HG03196 (cell line): ENCODE measurements at regions not wholly inside any gene's neighbourhood (a gene's known extent, or its start where the extent isn't known, plus 50 kb on each side); places are given as distances from the start of the nearest gene placed in this dataset.

Experiments
- ATAC-seq: cut with Tn5 transposase; IDR thresholded peaks from one replicate; pipeline ENCODE4 v1.9.1; 2021; ENCODE audit not compliant: unreplicated experiment

- ATAC-seq = no peak
Observed at GRCh38 chr11:127118811-127119210, 118.2 kb upstream of the KIRREL3 start.

GRCh38 chr11:127117231-127117739 is 116.7 kb upstream of the KIRREL3 start:
- no peak for ATAC-seq

- ATAC-seq = no peak
Observed at GRCh38 chr11:127115844-127116243, 115.3 kb upstream of the KIRREL3 start.

GRCh38 chr11:127114035-127114434 is 113.5 kb upstream of the KIRREL3 start:
- no peak for ATAC-seq

GRCh38 chr11:127110542-127110941 is 110.0 kb upstream of the KIRREL3 start:
- no peak for ATAC-seq

GRCh38 chr11:127109796-127110480 is 109.4 kb upstream of the KIRREL3 start:
- ATAC-seq = no peak

- no peak for ATAC-seq
Observed at GRCh38 chr11:127108838-127109237, 108.3 kb upstream of the KIRREL3 start.

GRCh38 chr11:127106938-127107337 is 106.4 kb upstream of the KIRREL3 start:
- ATAC-seq = no peak

GRCh38 chr11:127105593-127106541 is 105.3 kb upstream of the KIRREL3 start:
- ATAC-seq = no peak

GRCh38 chr11:127103586-127104388 is 103.2 kb upstream of the KIRREL3 start:
- ATAC-seq = no peak

- no peak for ATAC-seq
Observed at GRCh38 chr11:127098684-127099083, 98.1 kb upstream of the KIRREL3 start.

GRCh38 chr11:127080735-127081134 is 80.2 kb upstream of the KIRREL3 start:
- ATAC-seq = no peak

- no peak for ATAC-seq
Observed at GRCh38 chr11:127075758-127076157, 75.2 kb upstream of the KIRREL3 start.

GRCh38 chr11:127074151-127074761 is 73.7 kb upstream of the KIRREL3 start:
- ATAC-seq = peak; percentile 89

GRCh38 chr11:127073621-127074020 is 73.1 kb upstream of the KIRREL3 start:
- ATAC-seq = no peak

GRCh38 chr11:127071606-127072005 is 71.0 kb upstream of the KIRREL3 start:
- ATAC-seq = no peak

GRCh38 chr11:127070808-127071207 is 70.2 kb upstream of the KIRREL3 start:
- ATAC-seq = no peak

- ATAC-seq = no peak
Observed at GRCh38 chr11:127066401-127067090, 66.0 kb upstream of the KIRREL3 start.

- ATAC-seq = no peak
Observed at GRCh38 chr11:127063241-127063640, 62.7 kb upstream of the KIRREL3 start.

GRCh38 chr11:127061947-127062346 is 61.4 kb upstream of the KIRREL3 start:
- ATAC-seq = no peak
